HepG2 (cell line): ENCODE measurements at regions not wholly inside any gene's neighbourhood (a gene's known extent, or its start where the extent isn't known, plus 50 kb on each side); places are given as distances from the start of the nearest gene placed in this dataset.

Source experiments
- ATAC-seq: fragments of 200-7000 bp; cut with Tn5 transposase; 3 replicates; pipeline ENCODE4 v1.9.1; 2020; ENCODE audit warnings: mild to moderate bottlenecking, moderate library complexity
- BruUV-seq: library from RNA; stranded (reverse); fragments of 400-500 nt; replicated peaks from 2 replicates; lab custom pipeline; 2021; lab: Mats Ljungman, UMichigan
- CTCF ChIA-PET: fragments of 300-600 bp; formaldehyde crosslinking; extraction: SDS; loops from one replicate; lab custom pipeline; 2021; ENCODE audit warnings: low total read pairs, inconsistent platforms, low intra/inter-chr PET ratio; lab: Yijun Ruan, JAX
- POLR2A ChIA-PET: fragments of 350-600 bp; sonication (Branson Sonifier 250); formaldehyde crosslinking; loops from one replicate; lab custom pipeline; 2020; ENCODE audit warnings: antibody characterized with exemption, inconsistent platforms; lab: Yijun Ruan, JAX
- DNase-seq: peaks from one replicate; pipeline ENCODE4 v3.0.0-alpha.2; 2015; ENCODE audit warnings: low spot score
- FAIRE-seq: peaks from 3 replicates; lab custom pipeline; 2011; peaks lifted over from hg19 to GRCh38; lab: Jason Lieb, UNC
- H2AFZ ChIP-seq: one replicate; pipeline ENCODE4 v1.6.1; 2011; ENCODE audit warnings: low read length, inconsistent platforms
- H3K27ac ChIP-seq: fragments of 300-600 bp; 3 replicates; pipeline ENCODE4 v1.8.0; 2011; ENCODE audit warnings: mixed run types, mild to moderate bottlenecking, mixed read lengths, low read length, inconsistent platforms; ENCODE audit not compliant: insufficient read depth; ENCODE audit errors: extremely low read length
- H3K27me3 ChIP-seq, 2 experiments: fragments of 200-600 bp in 1 of 2; 2 replicates in 1 of 2; 3 replicates in 1 of 2; pipeline versions ENCODE4 v1.6.0 to v1.8.0; 2011; ENCODE audit warnings: low read length in 2 of 2, mild to moderate bottlenecking in 2 of 2, moderate library complexity in 2 of 2, inconsistent platforms in 1 of 2; ENCODE audit not compliant: insufficient read depth in 2 of 2, control insufficient read depth in 1 of 2
- H3K36me3 ChIP-seq, 2 experiments: fragments of 200-600 bp in 1 of 2; replicated peaks in 1 of 2; 2 replicates in 1 of 2; 3 replicates in 1 of 2; pipeline versions ENCODE4 v1.5.1 to v1.8.0; 2011; ENCODE audit warnings: low read length in 2 of 2, inconsistent platforms in 1 of 2; ENCODE audit not compliant: insufficient read depth in 2 of 2, control insufficient read depth in 1 of 2
- H3K4me1 ChIP-seq: 2 replicates; pipeline ENCODE4 v1.5.1; 2012; ENCODE audit warnings: low read length, inconsistent platforms; ENCODE audit not compliant: insufficient read depth
- H3K4me2 ChIP-seq: 2 replicates; pipeline ENCODE4 v1.6.0; 2011; ENCODE audit warnings: low read depth, low read length, inconsistent platforms
- H3K4me3 ChIP-seq, 3 experiments: fragments of 200-600 bp in 1 of 3; sonication (generic), shearing (Covaris generic) in 1 of 3; replicated peaks in 1 of 3; 2 replicates each; pipeline ENCODE4 v1.5.1; 2011 to 2016; ENCODE audit warnings: low read length in 3 of 3, inconsistent platforms in 2 of 3, low read depth in 2 of 3, mild to moderate bottlenecking in 2 of 3, control low read depth in 1 of 3, mixed read lengths in 1 of 3; ENCODE audit not compliant: insufficient read depth in 1 of 3
- H3K79me2 ChIP-seq: one replicate; pipeline ENCODE4 v1.6.1; 2011; ENCODE audit warnings: low read length, inconsistent platforms; ENCODE audit not compliant: insufficient read depth
- H3K9ac ChIP-seq: 2 replicates; pipeline ENCODE4 v1.6.0; 2011; ENCODE audit warnings: mild to moderate bottlenecking, low read depth, low read length, inconsistent platforms; ENCODE audit not compliant: insufficient read depth
- H3K9me3 ChIP-seq: 2 replicates; pipeline ENCODE4 v1.5.1; 2012; ENCODE audit warnings: mild to moderate bottlenecking, low read length
- H4K20me1 ChIP-seq: 2 replicates; pipeline ENCODE4 v1.6.0; 2011; ENCODE audit warnings: inconsistent platforms, mild to moderate bottlenecking, low read length, moderate library complexity; ENCODE audit not compliant: insufficient read depth
- CTCF ChIP-seq: sonication (generic); formaldehyde crosslinking; IDR thresholded peaks from 2 replicates; pipeline ENCODE4 v1.5.0; 2020; ENCODE audit warnings: mild to moderate bottlenecking, missing genetic modification reagents, moderate library complexity
- DMTF1 ChIP-seq: sonication (generic); formaldehyde crosslinking; IDR thresholded peaks from 2 replicates; pipeline ENCODE4 v1.4.0; 2020; ENCODE audit warnings: mild to moderate bottlenecking, missing genetic modification reagents
- FOSL2 ChIP-seq: sonication (generic); formaldehyde crosslinking; IDR thresholded peaks from 2 replicates; pipeline ENCODE4 v1.4.0; 2020; ENCODE audit warnings: missing genetic modification reagents
- KDM5B ChIP-seq: sonication (generic); formaldehyde crosslinking; IDR thresholded peaks from 2 replicates; pipeline ENCODE4 v1.4.0; 2020; ENCODE audit warnings: missing genetic modification reagents, mild to moderate bottlenecking, borderline replicate concordance
- PCBP1 ChIP-seq: fragments of 200-400 bp; formaldehyde crosslinking; IDR thresholded peaks from 2 replicates; pipeline ENCODE4 v1.6.1; 2017; ENCODE audit warnings: mild to moderate bottlenecking, low read depth, low read length, borderline replicate concordance
- PLRG1 ChIP-seq: fragments of 450-650 bp; conservative IDR thresholded peaks from 2 replicates; pipeline ENCODE4 v1.6.1; 2016
- POGK ChIP-seq: sonication (generic); formaldehyde crosslinking; conservative IDR thresholded peaks from 2 replicates; pipeline ENCODE4 v1.8.0; 2022; ENCODE audit warnings: mild to moderate bottlenecking, moderate library complexity, missing genetic modification reagents
- ZBTB46 ChIP-seq: sonication (generic); formaldehyde crosslinking; IDR thresholded peaks from 2 replicates; pipeline ENCODE4 v1.4.0; 2020; ENCODE audit warnings: mild to moderate bottlenecking, missing genetic modification reagents, borderline replicate concordance
- ZNF597 ChIP-seq: sonication (generic); formaldehyde crosslinking; IDR thresholded peaks from 2 replicates; pipeline ENCODE4 v1.5.0; 2020; ENCODE audit warnings: missing genetic modification reagents
- ZNF781 ChIP-seq: sonication (generic); formaldehyde crosslinking; IDR thresholded peaks from 2 replicates; pipeline ENCODE4 v1.5.1; 2020; ENCODE audit warnings: borderline replicate concordance, mild to moderate bottlenecking, missing genetic modification reagents; ENCODE audit errors: not compliant biosample characterization
- WGBS: methylation state at CpG from one replicate; pipeline ENCODE4 v1.1.6; 2017; ENCODE audit warnings: low lambda C conversion rate; 5-methylcytosine and 5-hydroxymethylcytosine counted together
- in situ Hi-C: cut with HindIII; loops from 2 replicates; pipeline ENCODE4 v1.10.0; 2017; ENCODE audit warnings: low pct_unique_long_range_greater_than_20kb; ENCODE audit not compliant: extremely low pct_ligation_motif_present
- intact Hi-C: fragments of 100-400 bp; cut with micrococcal nuclease; formaldehyde crosslinking; loops from one replicate; pipeline ENCODE4 v1.10.0; 2022; ENCODE audit not compliant: unreplicated experiment

- no peaks in the 10 kb centered on the region for H3K79me2 ChIP-seq
- no peak overlapping the region for H3K4me3 ChIP-seq
- H3K27me3 ChIP-seq, result peaks cover 0 to 5% of the 10 kb centered on the region in 2 experiments; a peak in 1 of 5 replicates
- H2AFZ ChIP-seq, result no peak overlapping the region
- ChIA-PET POLR2A (no interaction called here), CTCF (no interaction called here)
- intact Hi-C loops, result no loop called here
- no peak overlapping the region for H3K27ac ChIP-seq
- no TSS peak for BruUV-seq
- in situ Hi-C loops, result no loop called here
- H3K9ac ChIP-seq, result no peak overlapping the region
- WGBS, result 38% methylated on average over 3 of the region's 3 CpGs
- H4K20me1 ChIP-seq, result no peaks in the 10 kb centered on the region
- no peak for FAIRE-seq
- no peak for TF ChIP-seq ZNF597 (CRISPR knock-in tag)
- no peak for TF ChIP-seq ZNF781
- TF ChIP-seq FOSL2 (CRISPR knock-in tag), result no peak
- no peak for TF ChIP-seq PLRG1
- no peak for TF ChIP-seq KDM5B (CRISPR knock-in tag)
- TF ChIP-seq ZBTB46, result no peak
- no peak for TF ChIP-seq DMTF1 (CRISPR knock-in tag)
- no peak for TF ChIP-seq CTCF
- TF ChIP-seq PCBP1, result no peak
- no peak for TF ChIP-seq POGK (CRISPR knock-in tag)
- no peaks in the 10 kb centered on the region for H3K9me3 ChIP-seq
- H3K36me3 ChIP-seq, result no peaks in the 10 kb centered on the region
- no peaks in the 10 kb centered on the region for H3K4me1 ChIP-seq
- no peak for DNase-seq
- H3K4me2 ChIP-seq, result no peak overlapping the region
- no peak for ATAC-seq
Observed at GRCh38 chr1:60662486-60663044, 419.8 kb upstream of the NFIA start.
